ENCODE measurements at regions not wholly inside any gene's neighbourhood (a gene's known extent, or its start where the extent isn't known, plus 50 kb on each side); places are given as distances from the start of the nearest gene placed in this dataset.

- no peak for DNase-seq (ENCODE audit: extremely low spot score)
- CTCF ChIA-PET: no interaction called here
- POLR2A ChIA-PET: no interaction called here
- no peak for TF ChIP-seq TARDBP (IDR thresholded peaks at IDR 0.05)
- no peak for TF ChIP-seq LEF1 (IDR thresholded peaks at IDR 0.05; ENCODE audit: borderline replicate concordance)
Measured at GRCh38 chr4:79150820-79151416, 174.9 kb downstream of the NAA11 start.

GRCh38 chr4:79148369-79148768, 177.5 kb downstream of the NAA11 start:
- ChIA-PET POLR2A (no interaction called here), CTCF (no interaction called here)
- DNase-seq (ENCODE audit: extremely low spot score): no peak
- TF ChIP-seq LEF1 (IDR thresholded peaks at IDR 0.05; ENCODE audit: borderline replicate concordance) (no peak), ELF4 (IDR thresholded peaks at IDR 0.05) (no peak), TARDBP (IDR thresholded peaks at IDR 0.05) (no peak), ZNF384 (IDR thresholded peaks at IDR 0.05) (no peak), FOXM1 (IDR thresholded peaks at IDR 0.05; ENCODE audit: borderline replicate concordance) (no peak), ARNT (IDR thresholded peaks at IDR 0.05) (no peak), SP1 (IDR thresholded peaks at IDR 0.05) (no peak), HDGF (IDR thresholded peaks at IDR 0.05; ENCODE audit: borderline replicate concordance) (no peak), NFRKB (IDR thresholded peaks at IDR 0.05) (no peak), PKNOX1 (IDR thresholded peaks at IDR 0.05) (no peak)

- ChIA-PET CTCF (no interaction called here), POLR2A (no interaction called here)
- DNase-seq (ENCODE audit: extremely low spot score): no peak
- TF ChIP-seq ZNF384 (IDR thresholded peaks at IDR 0.05): no peak
Measured at GRCh38 chr4:79147251-79147650, 178.6 kb downstream of the NAA11 start.

GRCh38 chr4:79141530-79141929, 184.3 kb downstream of the NAA11 start:
- TF ChIP-seq FOXA1 (IDR thresholded peaks at IDR 0.05): no peak
- no peak for TF ChIP-seq ZNF384 (IDR thresholded peaks at IDR 0.05)
- no peak for TF ChIP-seq PKNOX1 (IDR thresholded peaks at IDR 0.05)
- TF ChIP-seq ELF4 (IDR thresholded peaks at IDR 0.05): no peak
- no peak for TF ChIP-seq LEF1 (IDR thresholded peaks at IDR 0.05; ENCODE audit: borderline replicate concordance)
- TF ChIP-seq TARDBP (IDR thresholded peaks at IDR 0.05): no peak
- TF ChIP-seq SUZ12 (IDR thresholded peaks at IDR 0.05): no peak
- no peak for TF ChIP-seq HDGF (IDR thresholded peaks at IDR 0.05; ENCODE audit: borderline replicate concordance)
- TF ChIP-seq SP1 (IDR thresholded peaks at IDR 0.05): no peak
- TF ChIP-seq FOXM1 (IDR thresholded peaks at IDR 0.05; ENCODE audit: borderline replicate concordance): no peak
- no peak for TF ChIP-seq CTBP1 (IDR thresholded peaks at IDR 0.05; ENCODE audit: borderline replicate concordance)
- no peak for TF ChIP-seq L3MBTL2 (conservative IDR thresholded peaks at IDR 0.05)
- TF ChIP-seq ARNT (IDR thresholded peaks at IDR 0.05): no peak
- no peak for TF ChIP-seq BHLHE40 (IDR thresholded peaks at IDR 0.05; ENCODE audit: borderline replicate concordance)
- no peak for TF ChIP-seq NFRKB (IDR thresholded peaks at IDR 0.05)
- TF ChIP-seq FOXK2 (IDR thresholded peaks at IDR 0.05): no peak

GRCh38 chr4:79134767-79135166, 191.1 kb downstream of the NAA11 start:
- ChIA-PET POLR2A (no interaction called here), CTCF (no interaction called here)
- TF ChIP-seq BHLHE40 (IDR thresholded peaks at IDR 0.05; ENCODE audit: borderline replicate concordance): no peak
- no peak for TF ChIP-seq CTBP1 (IDR thresholded peaks at IDR 0.05; ENCODE audit: borderline replicate concordance)
- TF ChIP-seq ARNT (IDR thresholded peaks at IDR 0.05): no peak
- TF ChIP-seq SP1 (IDR thresholded peaks at IDR 0.05): no peak
- TF ChIP-seq L3MBTL2 (conservative IDR thresholded peaks at IDR 0.05): no peak
- TF ChIP-seq FOXK2 (IDR thresholded peaks at IDR 0.05): no peak
- no peak for TF ChIP-seq NFRKB (IDR thresholded peaks at IDR 0.05)
- no peak for TF ChIP-seq ZNF384 (IDR thresholded peaks at IDR 0.05)
- no peak for TF ChIP-seq TARDBP (IDR thresholded peaks at IDR 0.05)
- TF ChIP-seq HDGF (IDR thresholded peaks at IDR 0.05; ENCODE audit: borderline replicate concordance): no peak
- DNase-seq (ENCODE audit: extremely low spot score): no peak

More at GRCh38 chr4:79141530-79141929, 184.3 kb downstream of the NAA11 start:
- peak; percentile 14 for DNase-seq (ENCODE audit: extremely low spot score)
- CTCF ChIA-PET: no interaction called here
- POLR2A ChIA-PET: no interaction called here

GRCh38 chr4:79132826-79133225, 193.0 kb downstream of the NAA11 start:
- POLR2A ChIA-PET: no interaction called here
- DNase-seq (ENCODE audit: extremely low spot score): no peak
- TF ChIP-seq FOXA1 (IDR thresholded peaks at IDR 0.05) (no peak), TARDBP (IDR thresholded peaks at IDR 0.05) (no peak), CTBP1 (IDR thresholded peaks at IDR 0.05; ENCODE audit: borderline replicate concordance) (no peak), SUZ12 (IDR thresholded peaks at IDR 0.05) (no peak), SP1 (IDR thresholded peaks at IDR 0.05) (no peak), FOXM1 (IDR thresholded peaks at IDR 0.05; ENCODE audit: borderline replicate concordance) (no peak), BHLHE40 (IDR thresholded peaks at IDR 0.05; ENCODE audit: borderline replicate concordance) (no peak), PKNOX1 (IDR thresholded peaks at IDR 0.05) (no peak), LEF1 (IDR thresholded peaks at IDR 0.05; ENCODE audit: borderline replicate concordance) (no peak), L3MBTL2 (conservative IDR thresholded peaks at IDR 0.05) (no peak), NFRKB (IDR thresholded peaks at IDR 0.05) (no peak), ZNF384 (IDR thresholded peaks at IDR 0.05) (no peak), ELF4 (IDR thresholded peaks at IDR 0.05) (no peak), FOXK2 (IDR thresholded peaks at IDR 0.05) (no peak), HDGF (IDR thresholded peaks at IDR 0.05; ENCODE audit: borderline replicate concordance) (no peak), ARNT (IDR thresholded peaks at IDR 0.05) (no peak)
- CTCF ChIA-PET: no interaction called here

- CTCF ChIA-PET: no interaction called here
- POLR2A ChIA-PET: no interaction called here
- no peak for TF ChIP-seq FOXK2 (IDR thresholded peaks at IDR 0.05)
- TF ChIP-seq ELF4 (IDR thresholded peaks at IDR 0.05): no peak
- no peak for TF ChIP-seq FOXM1 (IDR thresholded peaks at IDR 0.05; ENCODE audit: borderline replicate concordance)
- TF ChIP-seq HDGF (IDR thresholded peaks at IDR 0.05; ENCODE audit: borderline replicate concordance): no peak
- no peak for TF ChIP-seq L3MBTL2 (conservative IDR thresholded peaks at IDR 0.05)
- TF ChIP-seq TARDBP (IDR thresholded peaks at IDR 0.05): no peak
- no peak for TF ChIP-seq SUZ12 (IDR thresholded peaks at IDR 0.05)
- TF ChIP-seq ZNF384 (IDR thresholded peaks at IDR 0.05): no peak
- no peak for TF ChIP-seq CTBP1 (IDR thresholded peaks at IDR 0.05; ENCODE audit: borderline replicate concordance)
- no peak for TF ChIP-seq PKNOX1 (IDR thresholded peaks at IDR 0.05)
- TF ChIP-seq FOXA1 (IDR thresholded peaks at IDR 0.05): no peak
- TF ChIP-seq LEF1 (IDR thresholded peaks at IDR 0.05; ENCODE audit: borderline replicate concordance): no peak
- no peak for TF ChIP-seq ARNT (IDR thresholded peaks at IDR 0.05)
- TF ChIP-seq NFRKB (IDR thresholded peaks at IDR 0.05): no peak
- DNase-seq (ENCODE audit: extremely low spot score): no peak
Measured at GRCh38 chr4:79121875-79122358, 182.7 kb upstream of the PAQR3 start.
